AG04450 (cell line): ENCODE measurements at regions not wholly inside any gene's neighbourhood (a gene's known extent, or its start where the extent isn't known, plus 50 kb on each side); places are given as distances from the start of the nearest gene placed in this dataset.

ENCODE experiments used
- CTCF ChIA-PET: fragments of 300-600, 350-600 bp; formaldehyde crosslinking; extraction: SDS; loops from one replicate; lab custom pipeline; 2022; ENCODE audit warnings: antibody characterized with exemption, inconsistent platforms; lab: Charles Lee
- POLR2A ChIA-PET: fragments of 350-600 bp; formaldehyde crosslinking; extraction: SDS; loops from one replicate; lab custom pipeline; 2021; ENCODE audit warnings: antibody characterized with exemption, inconsistent platforms; lab: Yijun Ruan, JAX
- DNase-seq: peaks from one replicate; pipeline ENCODE4 v3.0.0-alpha.2; 2011; ENCODE audit warnings: low read depth, low spot score
- H3K27ac ChIP-seq: one replicate; pipeline ENCODE4 v1.5.1; 2012; ENCODE audit warnings: low read depth, low read length, control low read depth
- H3K27me3 ChIP-seq: one replicate; pipeline ENCODE4 v1.6.0; 2012; ENCODE audit warnings: low read length; ENCODE audit not compliant: control insufficient read depth, insufficient read depth
- H3K4me3 ChIP-seq: 2 replicates; pipeline ENCODE4 v1.5.1; 2011; ENCODE audit warnings: mild to moderate bottlenecking, low read depth, low read length, control low read depth
- H3K9me3 ChIP-seq: 2 replicates; pipeline ENCODE4 v1.5.1; 2012; ENCODE audit warnings: low read length; ENCODE audit not compliant: control insufficient read depth, insufficient read depth
- CTCF ChIP-seq: IDR thresholded peaks from 2 replicates; pipeline ENCODE4 v1.5.1; 2011; ENCODE audit warnings: low read depth, low read length, control low read depth, inconsistent platforms

GRCh38 chr2:67596871-67597270, 199.7 kb downstream of the ETAA1 start:
- no peak for TF ChIP-seq CTCF
- Histone ChIP-seq H3K27ac (no peak overlapping the region), H3K27me3 (no peaks in the 10 kb centered on the region), H3K9me3 (no peaks in the 10 kb centered on the region), H3K4me3 (no peak overlapping the region)
- ChIA-PET CTCF (interaction anchor here (0.6 to 1.5 kb wide), 2 partner anchors 54 to 128 kb away, joined by 3 read pairs; no protein-coding TSS in a partner anchor), POLR2A (no interaction called here)
- DNase-seq: no peak

- no peak for DNase-seq
- no peak for TF ChIP-seq CTCF
- POLR2A ChIA-PET: no interaction called here
- CTCF ChIA-PET: no interaction called here
- Histone ChIP-seq H3K27ac (no peak overlapping the region), H3K9me3 (no peaks in the 10 kb centered on the region), H3K4me3 (no peak overlapping the region), H3K27me3 (no peaks in the 10 kb centered on the region)
Measured at GRCh38 chr2:67599561-67599960, 202.4 kb downstream of the ETAA1 start.

- ChIA-PET CTCF (no interaction called here), POLR2A (no interaction called here)
- no peak overlapping the region for H3K4me3 ChIP-seq
- TF ChIP-seq CTCF: no peak
- no peaks in the 10 kb centered on the region for H3K9me3 ChIP-seq
- no peaks in the 10 kb centered on the region for H3K27me3 ChIP-seq
- no peak for DNase-seq
- no peak overlapping the region for H3K27ac ChIP-seq
Measured at GRCh38 chr2:67600222-67600871, 203.2 kb downstream of the ETAA1 start.

GRCh38 chr2:67600946-67601345, 203.8 kb downstream of the ETAA1 start:
- no peak for DNase-seq
- no peak overlapping the region for H3K27ac ChIP-seq
- no peaks in the 10 kb centered on the region for H3K9me3 ChIP-seq
- CTCF ChIA-PET: interaction anchor here (1.4 kb wide), 1 partner anchor 50 kb away, joined by 5 read pairs; no protein-coding TSS in a partner anchor
- POLR2A ChIA-PET: no interaction called here
- H3K27me3 ChIP-seq: no peaks in the 10 kb centered on the region
- no peak for TF ChIP-seq CTCF
- H3K4me3 ChIP-seq: no peak overlapping the region

- POLR2A ChIA-PET: interaction anchor here (1.2 kb wide), 1 partner anchor 22 kb away, joined by 4 read pairs; no protein-coding TSS in a partner anchor
- no peak for DNase-seq
Measured at GRCh38 chr2:67604360-67604759, 207.2 kb downstream of the ETAA1 start.

More at GRCh38 chr2:67604360-67604759, 207.2 kb downstream of the ETAA1 start:
- Histone ChIP-seq H3K9me3 (no peaks in the 10 kb centered on the region), H3K27ac (no peak overlapping the region), H3K4me3 (no peak overlapping the region), H3K27me3 (no peaks in the 10 kb centered on the region)
- no peak for TF ChIP-seq CTCF
- CTCF ChIA-PET: interaction anchor here (0.6 kb wide), 1 partner anchor 281 kb away, joined by 6 read pairs; no protein-coding TSS in a partner anchor
